HG03469 (cell line): ENCODE measurements at regions not wholly inside any gene's neighbourhood (a gene's known extent, or its start where the extent isn't known, plus 50 kb on each side); places are given as distances from the start of the nearest gene placed in this dataset.

Source experiments
- ATAC-seq: cut with Tn5 transposase; IDR thresholded peaks from one replicate; pipeline ENCODE4 v1.9.1; 2021; ENCODE audit warnings: mild to moderate bottlenecking, moderate library complexity, moderate number of reproducible peaks; ENCODE audit not compliant: unreplicated experiment

- ATAC-seq = no peak
Measured at GRCh38 chr2:133717497-133717896, 149.2 kb upstream of the NCKAP5 start.

- no peak for ATAC-seq
Measured at GRCh38 chr2:133718688-133719201, 150.5 kb upstream of the NCKAP5 start.

GRCh38 chr2:133720429-133720828, 152.2 kb upstream of the NCKAP5 start:
- no peak for ATAC-seq

GRCh38 chr2:133721118-133721517, 152.9 kb upstream of the NCKAP5 start:
- ATAC-seq = no peak

- ATAC-seq = no peak
Measured at GRCh38 chr2:133723133-133723532, 154.9 kb upstream of the NCKAP5 start.

- ATAC-seq = no peak
Measured at GRCh38 chr2:133726973-133727372, 158.7 kb upstream of the NCKAP5 start.

GRCh38 chr2:133732059-133732458, 163.8 kb upstream of the NCKAP5 start:
- ATAC-seq = no peak

GRCh38 chr2:133732982-133733900, 165.0 kb upstream of the NCKAP5 start:
- ATAC-seq = no peak

- no peak for ATAC-seq
Measured at GRCh38 chr2:133733901-133734255, 165.6 kb upstream of the NCKAP5 start.

- no peak for ATAC-seq
Measured at GRCh38 chr2:133734716-133735495, 166.6 kb upstream of the NCKAP5 start.

- no peak for ATAC-seq
Measured at GRCh38 chr2:133736674-133737073, 168.4 kb upstream of the NCKAP5 start.

GRCh38 chr2:133737242-133737993, 169.2 kb upstream of the NCKAP5 start:
- no peak for ATAC-seq

GRCh38 chr2:133739039-133739438, 170.8 kb upstream of the NCKAP5 start:
- ATAC-seq = no peak

GRCh38 chr2:133740500-133740899, 172.2 kb upstream of the NCKAP5 start:
- no peak for ATAC-seq

GRCh38 chr2:133748007-133748700, 179.9 kb upstream of the NCKAP5 start:
- no peak for ATAC-seq

GRCh38 chr2:133753665-133754064, 185.4 kb upstream of the NCKAP5 start:
- no peak for ATAC-seq

GRCh38 chr2:133755480-133756300, 187.4 kb upstream of the NCKAP5 start:
- ATAC-seq = no peak

GRCh38 chr2:133756833-133757232, 188.6 kb upstream of the NCKAP5 start:
- no peak for ATAC-seq

GRCh38 chr2:133760376-133760775, 192.1 kb upstream of the NCKAP5 start:
- no peak for ATAC-seq

GRCh38 chr2:133765658-133766057, 197.4 kb upstream of the NCKAP5 start:
- no peak for ATAC-seq
